ENCODE measurements at regions not wholly inside any gene's neighbourhood (a gene's known extent, or its start where the extent isn't known, plus 50 kb on each side); places are given as distances from the start of the nearest gene placed in this dataset.
"Not testable (repeated sequence)": the region's sequence is repeated elsewhere in the genome, so short reads cannot be mapped to it uniquely, and the experiment has no call there.

DNA sequence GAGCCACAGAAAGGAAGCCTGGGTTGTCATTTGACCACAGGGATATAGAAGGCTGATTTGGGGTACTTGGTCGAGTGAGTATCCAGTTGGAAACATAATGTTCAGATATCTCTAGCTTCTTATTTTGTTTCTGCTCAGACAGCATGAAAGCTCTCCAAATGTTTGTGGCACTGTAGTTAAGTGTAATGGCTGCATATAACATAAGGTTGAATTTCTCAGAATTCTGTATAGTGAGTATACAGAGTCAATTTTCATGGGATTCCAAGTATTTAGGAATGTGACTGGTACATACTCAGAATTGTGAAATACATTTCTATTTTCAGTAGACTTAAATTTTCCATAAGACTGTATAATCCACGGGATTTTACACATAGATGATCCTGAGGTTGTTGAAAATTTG, 2102.1 kb upstream of the RAG2 start:
- H3K36me3 ChIP-seq: no peaks in the 10 kb centered on the region
- H3K9me3 ChIP-seq: no peaks in the 10 kb centered on the region
- no peak overlapping the region for H3K27ac ChIP-seq
- intact Hi-C loops (cut with DNase I): no loop called here
- H3K27me3 ChIP-seq: no peaks in the 10 kb centered on the region
- no peak for DNase-seq
- no peak for TF ChIP-seq POLR2A (IDR thresholded peaks at IDR 0.05)
- TF ChIP-seq, protein P1, sequence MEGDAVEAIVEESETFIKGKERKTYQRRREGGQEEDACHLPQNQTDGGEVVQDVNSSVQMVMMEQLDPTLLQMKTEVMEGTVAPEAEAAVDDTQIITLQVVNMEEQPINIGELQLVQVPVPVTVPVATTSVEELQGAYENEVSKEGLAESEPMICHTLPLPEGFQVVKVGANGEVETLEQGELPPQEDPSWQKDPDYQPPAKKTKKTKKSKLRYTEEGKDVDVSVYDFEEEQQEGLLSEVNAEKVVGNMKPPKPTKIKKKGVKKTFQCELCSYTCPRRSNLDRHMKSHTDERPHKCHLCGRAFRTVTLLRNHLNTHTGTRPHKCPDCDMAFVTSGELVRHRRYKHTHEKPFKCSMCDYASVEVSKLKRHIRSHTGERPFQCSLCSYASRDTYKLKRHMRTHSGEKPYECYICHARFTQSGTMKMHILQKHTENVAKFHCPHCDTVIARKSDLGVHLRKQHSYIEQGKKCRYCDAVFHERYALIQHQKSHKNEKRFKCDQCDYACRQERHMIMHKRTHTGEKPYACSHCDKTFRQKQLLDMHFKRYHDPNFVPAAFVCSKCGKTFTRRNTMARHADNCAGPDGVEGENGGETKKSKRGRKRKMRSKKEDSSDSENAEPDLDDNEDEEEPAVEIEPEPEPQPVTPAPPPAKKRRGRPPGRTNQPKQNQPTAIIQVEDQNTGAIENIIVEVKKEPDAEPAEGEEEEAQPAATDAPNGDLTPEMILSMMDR (IDR thresholded peaks at IDR 0.05): no peak
- no peak overlapping the region for H3K4me3 ChIP-seq (replicated peaks in 1 of 3)
- H3K4me1 ChIP-seq: no peaks in the 10 kb centered on the region
- 73 to 75% methylated on average over 2 of the region's 2 CpGs for WGBS, 2 donors

DNA sequence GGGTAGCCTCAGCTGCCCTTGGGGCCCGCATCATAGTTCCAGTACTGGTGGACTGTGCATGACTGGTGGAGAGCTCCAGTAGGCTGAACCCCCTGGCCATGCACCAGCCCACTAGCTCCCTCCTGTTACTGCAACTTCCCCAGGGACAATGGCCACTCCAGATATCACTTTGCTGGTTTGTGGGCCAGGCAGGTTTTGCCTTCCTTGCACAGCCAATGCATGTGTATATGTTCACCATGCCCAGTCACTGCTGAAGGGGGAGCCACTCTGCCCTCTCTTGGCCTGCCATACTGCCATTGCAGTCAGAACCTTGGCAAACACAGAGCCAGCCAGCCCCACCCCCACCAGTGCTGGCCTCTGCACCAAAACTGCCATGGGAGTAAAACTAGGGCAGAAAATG, 2095.3 kb upstream of the RAG2 start:
- intact Hi-C loops (cut with DNase I): no loop called here
- TF ChIP-seq POLR2A (IDR thresholded peaks at IDR 0.05): no peak
- Histone ChIP-seq H3K4me1 (no peaks in the 10 kb centered on the region), H3K27me3 (no peaks in the 10 kb centered on the region), H3K4me3 (replicated peaks in 1 of 3) (no peak overlapping the region), H3K27ac (no peak overlapping the region), H3K36me3 (no peaks in the 10 kb centered on the region), H3K9me3 (no peaks in the 10 kb centered on the region)
- WGBS, 2 donors: 100% methylated on average over 1 of the region's 1 CpG
- no peak for DNase-seq

DNA sequence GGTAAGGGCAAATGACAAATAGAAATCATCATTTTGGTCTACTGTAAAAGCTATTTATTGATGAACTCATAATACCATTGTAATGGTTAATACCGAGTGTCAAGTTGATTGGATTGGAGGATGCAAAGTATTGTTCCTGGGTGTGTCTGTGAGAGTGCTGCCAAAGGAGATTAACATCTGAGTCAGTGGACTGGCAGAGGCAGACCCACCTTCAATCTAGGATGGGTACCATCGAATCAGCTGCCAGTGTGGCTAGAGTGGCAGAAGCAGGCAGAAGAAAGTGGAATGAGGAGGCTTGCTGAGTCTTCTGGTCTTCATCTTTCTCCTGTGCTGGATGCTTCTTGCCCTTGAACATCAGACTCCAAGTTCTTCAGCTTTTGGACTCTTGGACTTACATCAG, 2092.2 kb upstream of the RAG2 start:
- intact Hi-C loops (cut with DNase I); DNase-seq; H3K4me3 ChIP-seq (replicated peaks in 1 of 3); H3K4me1 ChIP-seq; H3K27me3 ChIP-seq; H3K27ac ChIP-seq; H3K36me3 ChIP-seq; H3K9me3 ChIP-seq: not testable (repeated sequence)
- 80 to 85% methylated on average over 2 of the region's 2 CpGs for WGBS, 2 donors

DNA sequence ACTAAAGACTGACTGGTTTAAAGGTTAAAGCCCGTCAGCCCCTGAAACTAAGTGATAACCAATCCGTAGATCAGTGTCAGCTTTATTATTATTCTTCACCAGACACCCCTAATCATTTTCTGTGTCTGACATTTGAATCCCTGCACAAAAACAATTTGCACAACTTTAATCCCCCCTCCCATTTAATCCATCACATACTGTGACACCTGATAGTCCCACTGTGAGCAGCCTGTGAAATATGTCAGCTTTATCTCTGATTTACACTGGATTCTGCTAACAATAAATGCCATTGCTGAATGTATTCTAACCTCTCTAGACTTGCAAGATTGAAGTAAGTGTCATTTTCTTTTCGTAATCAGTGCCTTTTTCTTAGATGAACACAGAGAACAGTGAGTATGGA, 2089.0 kb upstream of the RAG2 start:
- intact Hi-C loops (cut with DNase I): no loop called here
- 71 to 84% methylated on average over 3 of the region's 3 CpGs for WGBS, 2 donors
- Histone ChIP-seq H3K27me3 (no peaks in the 10 kb centered on the region), H3K4me3 (replicated peaks in 1 of 3) (no peak overlapping the region), H3K27ac (no peak overlapping the region), H3K36me3 (no peaks in the 10 kb centered on the region), H3K4me1 (no peaks in the 10 kb centered on the region), H3K9me3 (no peaks in the 10 kb centered on the region)
- no peak for TF ChIP-seq POLR2A (IDR thresholded peaks at IDR 0.05)
- TF ChIP-seq, protein P1 (IDR thresholded peaks at IDR 0.05): no peak
- DNase-seq: no peak

DNA sequence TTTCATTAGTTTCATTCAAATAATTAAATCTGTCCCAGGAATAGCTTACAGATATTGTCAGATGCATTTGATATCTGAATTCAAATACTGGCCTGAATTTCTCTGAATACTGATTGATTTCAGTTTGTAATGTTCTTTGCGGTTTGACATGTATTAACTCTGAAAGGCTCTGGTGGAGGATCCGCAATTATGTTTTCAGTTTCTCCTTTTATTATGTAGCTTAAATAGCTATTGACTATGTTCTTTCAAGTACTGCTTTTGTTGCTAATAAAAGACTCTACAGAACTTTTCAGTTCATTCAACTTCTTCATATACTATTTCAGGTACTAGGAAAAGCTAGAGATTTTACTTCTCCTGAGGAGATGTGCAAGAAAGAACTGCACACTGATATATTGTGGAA, 2085.4 kb upstream of the RAG2 start:
- no peak for DNase-seq
- TF ChIP-seq POLR2A (IDR thresholded peaks at IDR 0.05): no peak
- TF ChIP-seq, protein P1 (IDR thresholded peaks at IDR 0.05): no peak
- 95 to 96% methylated on average over 2 of the region's 2 CpGs for WGBS, 2 donors
- H3K27ac ChIP-seq: no peak overlapping the region
- H3K9me3 ChIP-seq: no peaks in the 10 kb centered on the region
- no peaks in the 10 kb centered on the region for H3K4me1 ChIP-seq
- H3K4me3 ChIP-seq (replicated peaks in 1 of 3): no peak overlapping the region
- H3K36me3 ChIP-seq: no peaks in the 10 kb centered on the region
- H3K27me3 ChIP-seq: no peaks in the 10 kb centered on the region
- intact Hi-C loops (cut with DNase I): no loop called here

DNA sequence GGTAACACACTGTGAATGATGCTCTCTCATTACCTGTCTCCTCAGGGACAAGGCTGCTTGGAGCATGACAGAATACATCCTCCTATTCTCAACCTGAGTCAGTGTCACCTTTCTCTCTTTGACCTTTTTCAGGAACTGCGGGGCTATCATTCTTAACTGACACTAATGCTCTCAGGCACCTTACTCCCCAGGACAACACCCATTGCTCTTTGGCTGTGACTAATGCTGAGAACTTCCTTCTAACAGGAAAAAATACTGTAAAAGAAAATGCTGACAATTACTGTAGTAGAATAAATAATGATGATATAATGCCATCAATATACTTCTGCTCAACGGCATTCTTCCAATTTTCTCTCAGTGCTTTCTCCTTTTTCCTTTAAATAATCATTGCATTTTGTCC, 2082.7 kb upstream of the RAG2 start:
- intact Hi-C loops (cut with DNase I): no loop called here
- Histone ChIP-seq H3K9me3 (no peaks in the 10 kb centered on the region), H3K27me3 (no peaks in the 10 kb centered on the region), H3K36me3 (no peaks in the 10 kb centered on the region), H3K27ac (no peak overlapping the region), H3K4me3 (replicated peaks in 1 of 3) (no peak overlapping the region), H3K4me1 (no peaks in the 10 kb centered on the region)
- no peak for DNase-seq
- WGBS, 2 donors: 90 to 92% methylated on average over 2 of the region's 2 CpGs
- TF ChIP-seq, protein P1 (IDR thresholded peaks at IDR 0.05): no peak
- no peak for TF ChIP-seq POLR2A (IDR thresholded peaks at IDR 0.05)
